Activated T-helper 9 cell treated with anti-CD3 and anti-CD28 coated beads, Interleukin-2, amount 50 U/mL, for 16 hours (primary cell): ENCODE measurements at regions not wholly inside any gene's neighbourhood (a gene's known extent, or its start where the extent isn't known, plus 50 kb on each side); places are given as distances from the start of the nearest gene placed in this dataset.
"Not testable (repeated sequence)": the region's sequence is repeated elsewhere in the genome, so short reads cannot be mapped to it uniquely, and the experiment has no call there.

ENCODE experiments used
- DNase-seq: peaks from one replicate; pipeline ENCODE4 v3.0.0-alpha.2; 2020; ENCODE audit warnings: low read depth

GRCh38 chr2:40953341-40953740 is 501.5 kb upstream of the SLC8A1 start:
- no peak for DNase-seq

GRCh38 chr2:40955042-40955441 is 503.2 kb upstream of the SLC8A1 start:
- DNase-seq: no peak

DNA sequence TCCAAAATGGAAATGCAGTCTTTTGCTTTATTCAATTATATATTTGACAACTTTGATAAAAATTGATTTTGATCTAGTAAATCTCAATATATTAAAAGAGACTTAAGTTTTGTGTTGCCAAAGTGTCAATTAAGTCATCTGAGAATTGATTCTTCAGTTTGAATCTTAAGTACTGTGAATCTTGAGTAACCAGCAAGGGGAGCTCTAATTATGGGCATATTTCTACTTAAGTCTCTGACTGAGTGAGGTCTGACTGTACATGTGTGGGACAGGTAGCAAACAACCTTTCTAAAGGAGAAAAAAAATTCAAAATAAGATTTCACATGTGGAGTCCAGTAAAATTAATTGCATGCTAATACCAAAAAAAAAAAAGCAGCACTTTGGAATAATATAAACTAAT is 503.7 kb upstream of the SLC8A1 start:
- DNase-seq: no peak

DNA sequence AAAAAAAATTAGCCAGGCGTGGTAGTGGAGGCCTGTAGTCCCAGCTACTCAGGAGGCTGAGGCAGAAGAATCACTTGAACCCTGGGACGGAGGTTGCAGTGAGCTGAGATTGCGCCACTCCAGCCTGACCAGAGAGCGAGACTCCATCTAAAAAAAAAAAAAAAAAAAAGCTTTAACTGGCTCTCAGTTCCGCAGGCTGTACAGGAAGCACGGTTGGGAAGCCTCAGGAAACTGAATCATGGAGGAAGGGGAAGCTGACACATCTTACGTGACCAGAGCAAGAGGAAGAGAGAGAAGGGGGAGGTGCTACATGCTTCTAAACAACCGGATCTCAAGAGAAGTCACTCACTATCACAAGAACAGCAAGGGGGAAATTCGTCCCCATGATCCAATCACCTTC is 505.6 kb upstream of the SLC8A1 start:
- no peak for DNase-seq

DNA sequence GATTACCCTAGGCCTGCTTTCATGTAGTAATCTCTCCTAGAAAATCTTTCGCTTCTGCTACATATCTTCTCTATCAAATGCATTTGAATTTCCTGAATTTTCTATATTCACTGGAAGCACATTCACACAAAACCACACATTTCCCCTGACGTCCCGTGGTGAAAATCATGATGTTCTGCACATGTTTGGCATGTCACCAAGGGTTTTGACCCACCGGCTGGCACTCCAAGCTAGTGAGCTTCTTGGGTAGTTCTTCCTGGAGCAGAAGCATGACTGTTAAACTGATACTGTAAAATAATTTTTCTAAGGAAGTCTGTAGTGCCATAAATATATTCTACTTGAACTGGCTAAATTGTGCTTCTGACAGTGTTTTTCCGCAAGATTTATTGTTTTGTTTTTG is 510.1 kb upstream of the SLC8A1 start:
- DNase-seq: no peak

GRCh38 chr2:40964509-40965250 is 512.8 kb upstream of the SLC8A1 start:
- DNase-seq: no peak

DNA sequence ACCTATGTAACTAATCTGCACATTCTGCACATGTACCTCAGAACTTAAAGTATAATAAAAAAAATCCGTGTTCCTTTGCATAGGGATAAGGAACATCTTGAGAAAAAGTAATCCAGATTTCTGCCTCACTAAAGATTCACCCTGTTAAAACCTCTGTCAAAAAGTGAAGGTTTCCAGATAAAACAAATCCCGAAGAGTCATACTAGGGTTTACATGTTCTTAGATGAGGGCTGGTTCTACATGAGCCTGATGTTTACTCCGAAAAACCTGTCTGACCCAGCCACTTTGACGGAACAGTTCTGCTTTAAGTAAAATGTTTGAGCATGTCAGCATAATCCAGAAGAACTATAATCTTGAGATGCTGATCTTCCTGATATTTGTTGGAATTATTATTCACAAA is 515.6 kb upstream of the SLC8A1 start:
- no peak for DNase-seq

DNA sequence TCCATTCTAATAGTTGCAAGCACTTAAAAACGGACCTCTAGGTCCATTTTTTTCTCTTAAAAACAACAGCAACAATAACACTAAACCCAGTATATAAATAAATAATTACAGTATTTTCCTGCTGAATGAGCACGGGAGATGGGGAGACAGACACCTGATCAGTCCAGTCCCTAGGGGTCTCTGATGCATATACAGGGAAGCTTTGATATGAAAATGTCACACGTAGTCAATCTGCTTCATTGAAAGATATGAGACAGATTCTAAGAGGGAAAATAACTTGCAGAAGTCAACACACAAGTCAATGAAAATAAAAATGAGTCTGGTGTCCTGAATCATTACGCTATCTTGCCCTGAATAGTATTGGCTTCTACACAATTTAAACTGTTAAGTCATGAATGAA is 523.3 kb upstream of the SLC8A1 start:
- DNase-seq: no peak

DNA sequence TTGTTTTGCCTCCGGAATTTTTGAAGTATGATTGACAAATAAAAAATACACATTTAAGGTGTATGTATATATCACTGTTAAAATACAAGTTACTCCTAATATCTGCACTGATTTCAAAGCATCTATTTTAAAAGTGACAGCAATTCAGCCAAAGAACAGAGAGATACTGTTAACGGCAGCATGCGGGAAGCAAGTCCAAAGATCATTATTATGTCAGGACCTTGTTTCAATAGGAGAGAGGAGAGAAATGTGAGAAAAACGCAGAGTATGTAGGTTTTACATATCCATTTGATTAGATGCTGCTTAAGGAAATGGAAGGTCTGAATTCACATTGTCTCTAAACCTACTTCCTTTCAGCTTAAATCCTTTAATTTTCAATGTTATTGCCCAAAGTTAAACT is 545.5 kb upstream of the SLC8A1 start:
- DNase-seq: no peak

DNA sequence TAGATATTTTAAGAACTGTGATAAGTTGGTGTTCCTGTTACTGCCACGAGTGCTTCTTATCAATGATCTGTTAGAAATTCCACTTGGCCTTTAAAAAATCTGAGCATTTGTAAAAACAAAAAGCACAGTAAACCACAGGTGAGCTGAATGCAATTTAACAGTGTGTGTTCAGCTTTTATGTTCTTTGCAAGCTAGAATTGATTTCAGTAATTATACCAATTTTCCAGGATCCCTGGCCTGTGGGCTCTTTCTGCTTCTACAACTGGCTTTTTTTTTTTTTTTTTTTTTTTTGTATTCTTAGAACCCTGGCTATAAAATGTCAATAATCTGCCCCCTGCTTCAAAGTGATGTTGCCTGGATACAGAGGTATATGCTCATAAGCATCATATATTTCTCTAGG is 548.5 kb upstream of the SLC8A1 start:
- DNase-seq: no peak

DNA sequence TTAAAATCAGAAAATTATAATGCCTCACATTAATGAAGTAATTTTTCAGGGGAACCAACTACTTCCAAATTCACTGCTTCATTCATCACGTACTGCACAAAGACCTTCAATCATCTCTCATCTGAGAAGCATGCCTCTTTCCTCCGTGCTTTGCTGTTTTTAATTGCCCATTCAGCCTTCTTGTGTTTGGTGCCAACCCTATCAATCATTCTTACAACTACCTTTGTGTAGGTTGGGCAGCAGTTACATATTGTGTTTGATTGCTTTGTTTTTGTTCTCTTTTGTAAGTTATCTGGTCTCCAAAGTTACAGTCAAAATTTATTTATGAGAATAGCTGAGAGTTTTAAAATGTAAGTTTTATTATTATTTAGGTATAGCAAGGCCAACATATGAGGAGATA is 549.0 kb upstream of the SLC8A1 start:
- DNase-seq: no peak

DNA sequence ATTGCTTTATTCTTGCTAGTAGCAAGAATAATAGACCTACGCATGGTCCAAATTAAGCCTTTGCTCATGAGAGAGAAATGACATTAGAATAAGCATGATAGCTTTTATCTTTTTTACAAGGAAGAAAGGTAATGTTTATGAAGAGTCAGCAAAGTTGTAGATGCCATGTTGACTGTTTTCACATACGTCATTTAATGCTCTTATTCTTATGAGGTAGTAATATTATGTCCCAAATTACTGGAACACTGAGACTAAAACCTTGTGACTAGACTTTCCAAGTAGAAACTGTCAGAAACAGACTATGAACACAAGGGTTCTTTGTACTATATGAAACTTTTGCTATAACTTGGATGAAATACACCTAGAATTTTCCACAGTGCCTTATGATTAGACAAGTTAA is 552.8 kb upstream of the SLC8A1 start:
- no peak for DNase-seq

DNA sequence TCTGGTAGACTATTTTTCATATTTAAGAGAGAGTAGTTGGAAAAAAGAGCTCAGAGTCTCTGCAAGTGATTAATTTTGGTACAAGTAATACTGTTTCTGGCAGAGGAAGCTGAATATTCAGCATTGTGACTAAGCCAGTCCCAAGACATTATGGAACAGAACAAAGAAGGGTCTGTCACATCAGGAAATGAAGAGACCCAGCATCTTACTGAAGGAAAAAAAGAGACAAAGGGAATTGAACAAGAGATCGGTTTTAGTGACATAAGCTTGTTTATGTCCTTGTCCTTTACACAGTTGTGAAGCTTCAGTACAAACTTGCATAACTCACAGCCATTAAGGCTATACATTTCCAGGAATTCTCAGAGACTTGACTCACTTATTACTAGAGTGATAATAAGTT is 568.5 kb upstream of the SLC8A1 start:
- DNase-seq: no peak

DNA sequence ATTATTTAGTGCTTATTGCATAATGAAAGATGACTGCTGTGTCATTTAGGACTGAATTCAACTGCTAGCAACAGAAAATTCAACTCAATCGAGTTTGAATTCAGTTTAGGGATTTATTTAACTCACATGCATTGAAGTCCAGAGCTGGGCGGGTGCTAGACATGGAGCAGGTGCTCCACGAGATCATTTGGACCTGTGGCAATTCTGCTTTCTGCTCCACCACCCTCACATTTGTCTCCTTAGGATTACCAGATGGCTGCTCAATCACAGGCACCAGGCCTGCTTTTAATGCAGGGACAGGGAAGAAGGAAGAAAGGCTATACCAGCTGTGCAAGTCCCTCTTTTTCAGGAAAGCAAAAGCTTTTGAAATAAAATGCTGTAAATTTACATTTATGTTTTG is 572.9 kb upstream of the SLC8A1 start:
- no peak for DNase-seq

DNA sequence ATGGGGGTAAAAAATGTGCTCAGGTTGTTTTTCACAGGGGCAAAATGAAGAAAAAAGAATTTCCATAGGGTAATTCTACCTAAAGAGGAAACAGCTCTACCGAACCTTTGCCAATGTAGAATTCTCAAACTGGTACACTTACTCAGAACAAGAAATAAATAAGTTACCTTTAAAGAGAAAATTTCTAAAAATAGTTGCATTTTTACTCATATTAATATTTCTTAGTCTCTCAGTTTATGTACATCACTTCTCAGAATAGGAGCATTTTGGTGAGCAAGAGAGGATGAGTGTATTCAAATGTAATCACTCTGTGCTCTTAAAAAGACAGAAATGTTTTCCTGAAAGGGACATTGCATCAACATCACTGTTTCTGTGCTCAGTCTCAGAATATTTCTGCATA is 574.7 kb upstream of the SLC8A1 start:
- no peak for DNase-seq

- DNase-seq: no peak
These were observed 575.2 kb upstream of the SLC8A1 start for GRCh38 chr2:41027095-41027494.

DNA sequence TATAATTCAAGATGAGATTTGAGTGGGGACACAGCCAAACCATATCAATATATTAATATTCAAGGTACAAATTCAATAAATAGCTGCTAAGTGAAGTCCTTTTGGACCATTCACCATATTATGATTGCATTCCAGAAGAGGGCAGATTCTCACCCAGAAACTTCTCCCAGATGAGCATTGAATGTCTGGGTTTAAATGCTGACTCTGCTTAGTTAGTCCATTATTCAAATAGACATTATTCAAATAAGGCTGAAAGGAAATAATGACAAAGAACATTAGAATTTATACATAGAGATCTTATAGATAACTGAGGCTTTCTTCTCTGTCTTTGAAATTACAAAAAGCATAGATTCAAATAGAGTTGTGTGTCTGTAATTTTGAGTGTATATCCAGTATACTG is 579.4 kb upstream of the SLC8A1 start:
- no peak for DNase-seq

DNA sequence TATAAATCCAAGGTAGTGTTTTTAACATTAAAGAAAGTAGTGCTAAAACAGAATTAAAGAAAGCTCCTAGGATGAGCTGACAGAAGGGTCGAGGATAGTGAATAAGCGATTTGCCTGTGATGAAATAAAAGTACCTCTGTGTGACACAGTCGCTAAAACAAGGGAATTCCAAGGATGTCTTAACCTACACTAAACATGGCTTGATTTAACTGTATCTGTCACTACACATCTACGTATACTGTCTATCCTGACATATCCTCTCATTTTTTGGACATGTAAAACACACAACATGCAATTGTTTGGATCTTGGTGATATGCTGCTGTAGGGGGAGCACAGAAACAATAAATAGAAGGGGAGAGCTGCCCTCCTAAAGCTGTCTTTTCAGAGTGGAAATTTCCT is 580.8 kb upstream of the SLC8A1 start:
- DNase-seq: no peak

GRCh38 chr2:41033127-41033526 is 581.2 kb upstream of the SLC8A1 start:
- no peak for DNase-seq

- no peak for DNase-seq
These were observed 586.5 kb upstream of the SLC8A1 start for GRCh38 chr2:41038408-41038807.

DNA sequence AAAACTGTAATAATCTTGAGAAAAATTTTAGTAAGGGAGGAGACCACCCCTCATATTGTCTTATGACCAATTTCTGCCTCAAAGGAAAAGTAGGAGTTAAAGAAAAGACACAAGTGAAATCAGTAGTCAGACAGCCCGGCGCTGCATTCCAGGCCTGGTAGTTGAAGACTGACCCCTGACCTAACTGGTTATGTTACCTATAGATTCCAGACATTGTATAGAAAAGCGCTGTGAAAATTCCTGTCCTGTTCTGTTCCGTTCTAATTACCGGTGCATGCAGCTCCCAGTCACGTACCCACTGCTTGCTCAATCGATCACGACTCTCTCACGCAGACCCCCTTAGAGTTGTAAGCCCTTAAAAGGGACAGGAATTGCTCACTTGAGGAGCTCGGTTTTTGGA is 587.9 kb upstream of the SLC8A1 start:
- DNase-seq: not testable (repeated sequence)

DNA sequence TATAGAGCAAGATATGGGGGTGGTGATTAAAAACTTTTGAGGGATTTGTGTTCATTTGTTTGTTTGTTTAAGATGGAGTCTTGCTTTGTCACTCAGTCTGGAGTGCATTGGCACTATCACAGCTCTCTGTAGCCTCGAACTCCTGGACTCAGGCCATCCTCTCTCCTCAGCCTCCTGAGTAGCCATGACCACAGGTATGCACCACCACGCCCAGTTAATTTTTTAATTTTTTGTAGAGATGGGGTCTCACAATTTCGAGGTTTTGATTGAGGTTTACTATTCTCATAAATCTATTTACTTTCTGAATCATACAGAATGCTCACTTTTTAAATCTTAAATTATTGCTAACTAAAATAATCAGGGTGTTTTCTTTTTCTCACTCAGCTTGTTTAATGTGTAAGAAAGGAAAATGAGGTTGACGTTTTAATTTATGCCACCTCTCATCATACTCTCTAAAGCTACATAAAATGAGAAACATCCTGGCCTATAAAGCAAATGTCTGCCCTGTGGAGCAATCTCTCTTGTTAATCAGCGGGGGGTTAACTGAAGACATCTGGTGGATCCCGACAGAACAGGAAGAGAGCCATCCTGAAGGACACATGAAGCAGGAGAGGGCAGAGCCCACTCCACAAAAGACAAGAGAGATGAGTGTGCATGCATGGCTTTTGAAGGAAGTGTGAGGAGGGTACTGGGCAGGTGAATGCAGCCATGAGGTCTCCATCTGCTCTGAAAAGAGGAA is 589.1 kb upstream of the SLC8A1 start:
- no peak for DNase-seq

GRCh38 chr2:41042343-41042742 is 590.5 kb upstream of the SLC8A1 start:
- DNase-seq: no peak

- no peak for DNase-seq
These were observed 609.5 kb upstream of the SLC8A1 start for GRCh38 chr2:41061356-41061755.
